GM12891 (cell line): ENCODE measurements at regions not wholly inside any gene's neighbourhood (a gene's known extent, or its start where the extent isn't known, plus 50 kb on each side); places are given as distances from the start of the nearest gene placed in this dataset.

Experiments used
- DNase-seq: peaks from one replicate; pipeline ENCODE4 v3.0.0; 2011; ENCODE audit warnings: low spot score; ENCODE audit not compliant: insufficient read length
- FAIRE-seq: peaks from 2 replicates; lab custom pipeline; 2011; peaks lifted over from hg19 to GRCh38; lab: Jason Lieb, UNC
- PAX5 ChIP-seq: IDR thresholded peaks from 2 replicates; pipeline ENCODE4 v1.6.1; 2011; ENCODE audit warnings: low read length, moderate library complexity, mild to moderate bottlenecking; ENCODE audit not compliant: insufficient read depth, severe bottlenecking
- POLR2A ChIP-seq: IDR thresholded peaks from 2 replicates; pipeline ENCODE4 v1.6.1; 2011; ENCODE audit warnings: low read depth, low read length, control low read depth
- POLR2AphosphoS5 ChIP-seq: IDR thresholded peaks from 2 replicates; pipeline ENCODE4 v1.6.1; 2011; ENCODE audit warnings: low read depth, low read length, control low read depth
- POU2F2 ChIP-seq: IDR thresholded peaks from 2 replicates; pipeline ENCODE4 v1.6.1; 2011; ENCODE audit warnings: low read depth, mild to moderate bottlenecking, control low read depth, low read length, moderate library complexity
- SPI1 ChIP-seq: IDR thresholded peaks from 2 replicates; pipeline ENCODE4 v1.6.1; 2011; ENCODE audit warnings: low read depth, low read length, control low read depth
- TAF1 ChIP-seq: IDR thresholded peaks from 2 replicates; pipeline ENCODE4 v1.6.1; 2011; ENCODE audit warnings: low read depth, low read length, control low read depth

DNA sequence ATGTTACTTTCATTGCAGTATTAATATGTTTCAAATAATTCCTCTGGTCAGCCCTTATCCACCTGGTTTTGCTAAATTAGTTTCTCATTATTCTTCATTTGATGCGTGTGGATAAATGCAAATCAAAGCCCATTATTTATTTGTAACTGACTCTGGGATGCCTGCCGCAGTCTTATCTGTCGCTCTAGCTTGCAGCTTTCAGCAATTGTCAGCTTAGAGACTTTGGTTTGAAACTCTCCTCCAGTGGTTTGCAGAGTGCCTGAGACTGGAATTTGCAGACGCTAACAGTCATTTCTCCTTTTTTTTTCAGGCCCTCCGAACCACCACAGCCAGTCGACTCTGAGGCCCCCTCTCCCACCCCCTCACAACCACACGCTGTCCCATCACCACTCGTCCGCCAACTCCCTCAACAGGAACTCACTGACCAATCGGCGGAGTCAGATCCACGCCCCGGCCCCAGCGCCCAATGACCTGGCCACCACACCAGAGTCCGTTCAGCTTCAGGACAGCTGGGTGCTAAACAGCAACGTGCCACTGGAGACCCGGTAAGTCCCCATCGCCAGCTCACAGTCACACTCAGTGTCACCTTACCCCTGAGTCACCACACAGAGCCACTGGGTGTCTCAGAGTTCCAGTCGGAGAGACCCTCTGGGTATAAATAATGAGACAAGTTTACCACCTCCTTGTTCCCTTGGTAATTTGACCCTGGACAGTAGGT lies 339.0 kb upstream of the WWC1 start:
- FAIRE-seq (no peak), DNase-seq (no peak)
- TF ChIP-seq TAF1 (no peak), POLR2A (no peak), PAX5 (no peak), POU2F2 (no peak), POLR2AphosphoS5 (no peak), SPI1 (no peak)

DNA sequence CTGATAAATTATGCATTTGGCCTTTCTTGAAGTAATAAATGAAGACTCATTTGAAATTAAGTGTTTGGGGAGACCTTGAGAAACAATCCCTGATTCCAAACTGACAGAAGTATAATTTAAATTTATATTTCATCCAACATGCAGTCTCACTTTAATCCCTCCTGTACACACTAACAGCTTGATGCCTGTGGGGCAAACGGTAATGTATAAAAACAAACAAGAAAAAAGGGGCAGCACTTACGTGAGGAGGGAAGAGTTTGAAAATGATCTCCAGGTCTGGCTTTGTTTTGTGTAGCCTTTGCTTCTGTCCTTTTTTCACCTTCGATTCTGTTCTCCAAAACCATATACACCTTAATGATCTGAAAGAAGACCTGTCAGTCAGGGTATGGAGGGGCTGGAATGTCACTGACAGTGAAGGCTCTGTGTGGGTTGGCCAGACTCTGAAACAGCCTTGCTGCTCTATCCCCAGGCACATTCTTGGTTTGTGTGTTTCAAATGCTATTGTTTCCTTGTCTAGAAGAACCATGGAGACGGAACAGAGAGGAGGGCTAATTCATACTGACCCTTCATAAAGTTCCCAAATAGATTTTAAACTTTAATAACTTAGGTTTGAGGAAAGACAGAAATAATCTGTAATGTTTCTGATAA lies 338.2 kb upstream of the WWC1 start:
- no peak for FAIRE-seq
- no peak for DNase-seq
- TF ChIP-seq POLR2AphosphoS5, result no peak

DNA sequence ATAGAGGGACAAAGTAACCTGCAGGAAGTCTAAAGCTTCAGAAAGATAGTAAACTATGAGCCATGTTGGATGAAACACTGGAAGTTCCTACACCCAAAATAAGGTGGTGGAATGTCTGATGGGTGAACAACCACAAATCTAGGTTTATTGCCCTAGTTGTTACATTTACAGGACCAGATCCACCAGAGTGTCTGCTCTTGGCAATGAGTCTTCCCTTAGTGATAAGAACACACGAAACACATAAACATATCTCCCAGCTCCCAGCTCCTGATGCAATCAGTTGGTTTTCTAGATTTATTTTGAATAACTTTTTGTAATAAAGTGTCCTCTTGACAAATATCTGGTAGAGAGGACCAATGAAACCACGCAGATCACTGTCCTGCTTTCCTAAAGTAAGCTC lies 329.7 kb upstream of the WWC1 start:
- TF ChIP-seq POU2F2 (no peak), TAF1 (no peak), POLR2A (no peak), SPI1 (no peak)
- FAIRE-seq, result no peak
- DNase-seq, result no peak

DNA sequence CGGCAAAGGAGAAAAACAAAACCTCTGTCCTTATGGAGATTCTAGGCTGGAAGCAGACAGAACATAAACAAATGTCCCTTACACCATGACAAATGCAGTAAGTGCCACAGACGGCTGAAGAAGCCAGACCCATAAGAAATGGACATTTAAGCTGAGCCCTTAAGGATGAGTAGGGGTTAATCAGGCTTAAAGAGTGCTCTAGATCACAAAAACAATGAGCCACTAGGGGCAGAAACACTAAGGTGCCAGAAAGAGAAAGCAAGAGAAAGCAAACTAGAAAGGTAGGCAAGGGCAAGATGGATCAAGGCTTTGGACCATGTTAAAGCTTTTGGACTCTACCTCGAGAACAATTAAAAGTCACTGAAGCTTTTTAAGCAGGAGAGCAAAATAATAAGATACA lies 326.9 kb upstream of the WWC1 start:
- no peak for FAIRE-seq

GRCh38 chr5:167965710-167966109 lies 325.7 kb upstream of the WWC1 start:
- no peak for DNase-seq
- TF ChIP-seq TAF1 (no peak), POLR2AphosphoS5 (no peak), POLR2A (no peak), PAX5 (no peak), SPI1 (no peak), POU2F2 (no peak)
- FAIRE-seq, result no peak

More for the DNA sequence above, 326.9 kb upstream of the WWC1 start:
- TF ChIP-seq POU2F2 (no peak), POLR2A (no peak), TAF1 (no peak), SPI1 (no peak), POLR2AphosphoS5 (no peak), PAX5 (no peak)
- DNase-seq, result no peak

- TF ChIP-seq POU2F2, result no peak
- no peak for TF ChIP-seq POLR2AphosphoS5
- no peak for TF ChIP-seq PAX5
- TF ChIP-seq POLR2A, result no peak
- no peak for TF ChIP-seq TAF1
- TF ChIP-seq SPI1, result no peak
- no peak for DNase-seq
Measured at GRCh38 chr5:167966979-167967378, 324.5 kb upstream of the WWC1 start.

GRCh38 chr5:167967494-167968177 lies 323.8 kb upstream of the WWC1 start:
- DNase-seq (no peak), FAIRE-seq (no peak)
- no peak for TF ChIP-seq POLR2A
- no peak for TF ChIP-seq PAX5
- TF ChIP-seq POU2F2, result no peak
- TF ChIP-seq TAF1, result no peak
- no peak for TF ChIP-seq POLR2AphosphoS5
- no peak for TF ChIP-seq SPI1

More at GRCh38 chr5:167966979-167967378, 324.5 kb upstream of the WWC1 start:
- no peak for FAIRE-seq

DNA sequence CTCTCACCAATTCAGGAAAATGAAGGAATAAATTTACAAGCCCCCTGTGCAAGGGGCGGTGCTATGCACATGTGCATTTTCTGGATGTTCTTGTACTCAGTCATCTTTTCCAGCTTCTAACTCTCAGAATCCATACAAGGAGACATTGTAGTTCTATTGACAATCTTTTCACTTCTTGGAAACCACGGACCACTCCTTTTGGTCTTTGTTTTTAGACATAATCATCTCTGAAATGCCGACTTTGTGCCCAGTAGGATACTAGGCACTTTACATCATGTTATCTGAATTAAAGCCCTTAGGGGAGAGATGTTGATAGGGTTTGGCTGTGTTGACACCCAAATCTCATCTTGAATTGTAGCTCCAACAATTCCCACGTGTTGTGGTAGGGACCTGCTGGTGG lies 322.6 kb upstream of the WWC1 start:
- FAIRE-seq (no peak), DNase-seq (no peak)
- no peak for TF ChIP-seq SPI1
- TF ChIP-seq POU2F2, result no peak
- no peak for TF ChIP-seq POLR2AphosphoS5
- TF ChIP-seq TAF1, result no peak
- no peak for TF ChIP-seq POLR2A
- no peak for TF ChIP-seq PAX5

- DNase-seq, result no peak
- FAIRE-seq, result no peak
- no peak for TF ChIP-seq PAX5
- TF ChIP-seq SPI1, result no peak
- TF ChIP-seq POLR2AphosphoS5, result no peak
- no peak for TF ChIP-seq POLR2A
- TF ChIP-seq POU2F2, result no peak
- no peak for TF ChIP-seq TAF1
Measured at GRCh38 chr5:167969998-167970397, 321.4 kb upstream of the WWC1 start.

GRCh38 chr5:167971706-167972105 lies 319.7 kb upstream of the WWC1 start:
- TF ChIP-seq POLR2AphosphoS5 (no peak), PAX5 (no peak), SPI1 (no peak), TAF1 (no peak), POLR2A (no peak), POU2F2 (no peak)
- FAIRE-seq (no peak), DNase-seq (no peak)
